ENCODE measurements at regions not wholly inside any gene's neighbourhood (a gene's known extent, or its start where the extent isn't known, plus 50 kb on each side); places are given as distances from the start of the nearest gene placed in this dataset.
"Not testable (repeated sequence)": the region's sequence is repeated elsewhere in the genome, so short reads cannot be mapped to it uniquely, and the experiment has no call there.

- H3K79me2 ChIP-seq (ENCODE audit: control insufficient read depth, insufficient read depth, low read length, poor library complexity); H2AK5ac ChIP-seq (ENCODE audit: low read length); H2BK12ac ChIP-seq (ENCODE audit: low read length); H4K8ac ChIP-seq (ENCODE audit: low read depth, low read length); DNase-seq; H3K27ac ChIP-seq (ENCODE audit: low read depth, low read length); H3K18ac ChIP-seq (ENCODE audit: low read length); H4K91ac ChIP-seq (ENCODE audit: low read depth, low read length); H3K14ac ChIP-seq (ENCODE audit: low read length); H3K4ac ChIP-seq (ENCODE audit: low read depth, low read length); H3K36me3 ChIP-seq (ENCODE audit: control insufficient read depth in 1 of 2, insufficient read depth in 2 of 2, low read length in 2 of 2); H2BK120ac ChIP-seq (ENCODE audit: insufficient read depth, low read length, poor library complexity); H3K23ac ChIP-seq (ENCODE audit: low read length); H3K4me2 ChIP-seq (ENCODE audit: low read length); H2BK5ac ChIP-seq (ENCODE audit: low read depth, low read length, poor library complexity); H2AFZ ChIP-seq (ENCODE audit: insufficient read depth, low read length, poor library complexity); H3K4me1 ChIP-seq (ENCODE audit: control insufficient read depth in 1 of 2, insufficient read depth in 2 of 2, low read length in 2 of 2); H4K12ac ChIP-seq (ENCODE audit: low read depth, low read length); H3K9ac ChIP-seq (ENCODE audit: low read length); H3K79me1 ChIP-seq (ENCODE audit: low read length); H3K27me3 ChIP-seq (ENCODE audit: insufficient read depth, low read length); H3K4me3 ChIP-seq (ENCODE audit: low read depth, low read length): not testable (repeated sequence)
- H3K9me3 ChIP-seq (ENCODE audit: insufficient read depth, low read depth, low read length) = peaks cover 14% of the 10 kb centered on the region
- no CpG with 5 or more reads among the region's 3 CpGs for WGBS (ENCODE audit: extremely low coverage, insufficient coverage, insufficient read length)
Measured at GRCh38 chr17:27030552-27030951, 263.4 kb upstream of the WSB1 start.

- DNase-seq = no peak
- no peak overlapping the region for H3K4ac ChIP-seq (ENCODE audit: low read depth, low read length)
- no peak overlapping the region for H3K4me3 ChIP-seq (ENCODE audit: low read depth, low read length)
- H4K8ac ChIP-seq (ENCODE audit: low read depth, low read length) = no peak overlapping the region
- H2BK120ac ChIP-seq (ENCODE audit: insufficient read depth, low read length, poor library complexity) = no peak overlapping the region
- H3K4me2 ChIP-seq (ENCODE audit: low read length) = no peak overlapping the region
- H3K79me1 ChIP-seq (ENCODE audit: low read length) = no peaks in the 10 kb centered on the region
- H3K14ac ChIP-seq (ENCODE audit: low read length) = no peak overlapping the region
- no peak overlapping the region for H3K27ac ChIP-seq (ENCODE audit: low read depth, low read length)
- H4K12ac ChIP-seq (ENCODE audit: low read depth, low read length) = no peak overlapping the region
- no peak overlapping the region for H2BK12ac ChIP-seq (ENCODE audit: low read length)
- no peak overlapping the region for H2BK5ac ChIP-seq (ENCODE audit: low read depth, low read length, poor library complexity)
- no peaks in the 10 kb centered on the region for H3K27me3 ChIP-seq (ENCODE audit: insufficient read depth, low read length)
- no peak overlapping the region for H4K91ac ChIP-seq (ENCODE audit: low read depth, low read length)
- no peaks in the 10 kb centered on the region for H3K79me2 ChIP-seq (ENCODE audit: control insufficient read depth, insufficient read depth, low read length, poor library complexity)
- H3K36me3 ChIP-seq (ENCODE audit: control insufficient read depth in 1 of 2, insufficient read depth in 2 of 2, low read length in 2 of 2) = no peaks in the 10 kb centered on the region
- no peak overlapping the region for H2AK5ac ChIP-seq (ENCODE audit: low read length)
- peaks cover 7% of the 10 kb centered on the region for H3K9me3 ChIP-seq (ENCODE audit: insufficient read depth, low read depth, low read length)
- no peak overlapping the region for H3K23ac ChIP-seq (ENCODE audit: low read length)
- H3K18ac ChIP-seq (ENCODE audit: low read length) = no peak overlapping the region
- no peak overlapping the region for H2AFZ ChIP-seq (ENCODE audit: insufficient read depth, low read length, poor library complexity)
- no peaks in the 10 kb centered on the region for H3K4me1 ChIP-seq (ENCODE audit: control insufficient read depth in 1 of 2, insufficient read depth in 2 of 2, low read length in 2 of 2)
- no CpG with 5 or more reads among the region's 2 CpGs for WGBS (ENCODE audit: extremely low coverage, insufficient coverage, insufficient read length)
- peak overlapping the region; percentile 5 for H3K9ac ChIP-seq (ENCODE audit: low read length)
Measured at GRCh38 chr17:27038676-27039075, 255.2 kb upstream of the WSB1 start.

DNA sequence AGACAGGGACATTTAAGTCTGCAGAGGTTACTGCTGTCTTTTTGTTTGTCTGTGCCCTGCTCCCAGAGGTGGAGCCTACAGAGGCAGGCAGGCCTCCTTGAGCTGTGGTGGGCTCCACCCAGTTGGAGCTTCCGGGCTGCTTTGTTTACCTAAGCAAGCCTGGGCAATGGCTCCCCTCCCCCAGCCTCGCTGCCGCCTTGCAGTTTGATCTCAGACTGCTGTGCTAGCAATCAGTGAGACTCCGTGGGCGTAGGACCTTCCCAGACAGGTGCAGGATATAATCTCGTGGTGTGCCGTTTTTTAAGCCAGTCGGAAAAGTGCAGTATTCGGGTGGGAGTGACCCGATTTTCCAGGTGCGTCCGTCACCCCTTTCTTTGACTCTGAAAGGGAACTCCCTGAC is 248.9 kb upstream of the WSB1 start:
- not testable (repeated sequence) for H2AFZ ChIP-seq (ENCODE audit: insufficient read depth, low read length, poor library complexity); H3K27me3 ChIP-seq (ENCODE audit: insufficient read depth, low read length); H3K4me3 ChIP-seq (ENCODE audit: low read depth, low read length); H2BK120ac ChIP-seq (ENCODE audit: insufficient read depth, low read length, poor library complexity); H3K4me1 ChIP-seq (ENCODE audit: control insufficient read depth in 1 of 2, insufficient read depth in 2 of 2, low read length in 2 of 2); H3K79me2 ChIP-seq (ENCODE audit: control insufficient read depth, insufficient read depth, low read length, poor library complexity); H3K4ac ChIP-seq (ENCODE audit: low read depth, low read length); H3K23ac ChIP-seq (ENCODE audit: low read length); H3K9ac ChIP-seq (ENCODE audit: low read length); H4K8ac ChIP-seq (ENCODE audit: low read depth, low read length); H4K12ac ChIP-seq (ENCODE audit: low read depth, low read length); H3K27ac ChIP-seq (ENCODE audit: low read depth, low read length); H2BK12ac ChIP-seq (ENCODE audit: low read length); H3K79me1 ChIP-seq (ENCODE audit: low read length); H4K91ac ChIP-seq (ENCODE audit: low read depth, low read length); H3K36me3 ChIP-seq (ENCODE audit: control insufficient read depth in 1 of 2, insufficient read depth in 2 of 2, low read length in 2 of 2); H3K18ac ChIP-seq (ENCODE audit: low read length); H2AK5ac ChIP-seq (ENCODE audit: low read length); H3K14ac ChIP-seq (ENCODE audit: low read length); H3K4me2 ChIP-seq (ENCODE audit: low read length); H2BK5ac ChIP-seq (ENCODE audit: low read depth, low read length, poor library complexity); DNase-seq
- H3K9me3 ChIP-seq (ENCODE audit: insufficient read depth, low read depth, low read length) = peaks cover 16% of the 10 kb centered on the region
- no CpG with 5 or more reads among the region's 12 CpGs for WGBS (ENCODE audit: extremely low coverage, insufficient coverage, insufficient read length)

- no peak overlapping the region for H2AFZ ChIP-seq (ENCODE audit: insufficient read depth, low read length, poor library complexity)
- no peak overlapping the region for H3K23ac ChIP-seq (ENCODE audit: low read length)
- WGBS (ENCODE audit: extremely low coverage, insufficient coverage, insufficient read length) = no CpG with 5 or more reads among the region's 3 CpGs
- no peaks in the 10 kb centered on the region for H3K4me1 ChIP-seq (ENCODE audit: control insufficient read depth in 1 of 2, insufficient read depth in 2 of 2, low read length in 2 of 2)
- no peak overlapping the region for H3K18ac ChIP-seq (ENCODE audit: low read length)
- no peak for DNase-seq
- H3K27ac ChIP-seq (ENCODE audit: low read depth, low read length) = no peak overlapping the region
- no peak overlapping the region for H2BK120ac ChIP-seq (ENCODE audit: insufficient read depth, low read length, poor library complexity)
- H3K9me3 ChIP-seq (ENCODE audit: insufficient read depth, low read depth, low read length) = peaks cover 21% of the 10 kb centered on the region
- no peak overlapping the region for H3K4ac ChIP-seq (ENCODE audit: low read depth, low read length)
- H3K79me1 ChIP-seq (ENCODE audit: low read length) = no peaks in the 10 kb centered on the region
- no peak overlapping the region for H4K12ac ChIP-seq (ENCODE audit: low read depth, low read length)
- H3K4me2 ChIP-seq (ENCODE audit: low read length) = no peak overlapping the region
- H3K79me2 ChIP-seq (ENCODE audit: control insufficient read depth, insufficient read depth, low read length, poor library complexity) = no peaks in the 10 kb centered on the region
- H3K9ac ChIP-seq (ENCODE audit: low read length) = no peak overlapping the region
- H3K36me3 ChIP-seq (ENCODE audit: control insufficient read depth in 1 of 2, insufficient read depth in 2 of 2, low read length in 2 of 2) = no peaks in the 10 kb centered on the region
- H4K8ac ChIP-seq (ENCODE audit: low read depth, low read length) = no peak overlapping the region
- no peak overlapping the region for H3K4me3 ChIP-seq (ENCODE audit: low read depth, low read length)
- H3K27me3 ChIP-seq (ENCODE audit: insufficient read depth, low read length) = no peaks in the 10 kb centered on the region
- no peak overlapping the region for H2BK12ac ChIP-seq (ENCODE audit: low read length)
- H3K14ac ChIP-seq (ENCODE audit: low read length) = no peak overlapping the region
- H2BK5ac ChIP-seq (ENCODE audit: low read depth, low read length, poor library complexity) = no peak overlapping the region
- H4K91ac ChIP-seq (ENCODE audit: low read depth, low read length) = no peak overlapping the region
- no peak overlapping the region for H2AK5ac ChIP-seq (ENCODE audit: low read length)
Measured at GRCh38 chr17:27049104-27049784, 244.7 kb upstream of the WSB1 start.
